H9 (cell line): ENCODE measurements at regions not wholly inside any gene's neighbourhood (a gene's known extent, or its start where the extent isn't known, plus 50 kb on each side); places are given as distances from the start of the nearest gene placed in this dataset.
A peak's percentile ranks its signal among the peaks of the same experiment; 100 is the strongest.

ENCODE experiments used
- DNase-seq: peaks from one replicate; pipeline ENCODE4 v3.0.0-alpha.2; 2017
- H2AFZ ChIP-seq: one replicate; pipeline ENCODE4 v1.6.1; 2013; ENCODE audit warnings: mild to moderate bottlenecking, low read length, control low read depth, moderate library complexity
- H2AK5ac ChIP-seq: 2 replicates; pipeline ENCODE4 v1.6.1; 2013; ENCODE audit warnings: low read length, control low read depth, mixed read lengths; ENCODE audit not compliant: insufficient read length
- H2BK120ac ChIP-seq: one replicate; pipeline ENCODE4 v1.6.1; 2013; ENCODE audit warnings: low read depth, mild to moderate bottlenecking, low read length, control low read depth, inconsistent platforms; ENCODE audit not compliant: poor library complexity, severe bottlenecking
- H2BK12ac ChIP-seq: 2 replicates; pipeline ENCODE4 v1.6.1; 2013; ENCODE audit warnings: low read length, control low read depth, mixed read lengths, low read depth; ENCODE audit not compliant: insufficient read length
- H2BK15ac ChIP-seq: 2 replicates; pipeline ENCODE4 v1.6.1; 2013; ENCODE audit warnings: low read depth, low read length, control low read depth
- H2BK20ac ChIP-seq: one replicate; pipeline ENCODE4 v1.6.1; 2013; ENCODE audit warnings: low read depth, mild to moderate bottlenecking, low read length, control low read depth, inconsistent platforms; ENCODE audit not compliant: poor library complexity, severe bottlenecking
- H2BK5ac ChIP-seq: 2 replicates; pipeline ENCODE4 v1.6.1; 2013; ENCODE audit warnings: low read length, control low read depth, mixed read lengths; ENCODE audit not compliant: insufficient read length
- H3K14ac ChIP-seq: 2 replicates; pipeline ENCODE4 v1.6.1; 2013; ENCODE audit warnings: low read length, control low read depth; ENCODE audit not compliant: insufficient read depth
- H3K18ac ChIP-seq: 2 replicates; pipeline ENCODE4 v1.6.1; 2013; ENCODE audit warnings: low read depth, mild to moderate bottlenecking, mixed read lengths, low read length, control low read depth; ENCODE audit not compliant: insufficient read length
- H3K23ac ChIP-seq: 2 replicates; pipeline ENCODE4 v1.6.1; 2013; ENCODE audit warnings: low read length, control low read depth, mixed read lengths, low read depth; ENCODE audit not compliant: insufficient read length
- H3K23me2 ChIP-seq: 2 replicates; pipeline ENCODE4 v1.6.1; 2013; ENCODE audit warnings: low read depth, mild to moderate bottlenecking, mixed read lengths, low read length, control low read depth; ENCODE audit not compliant: insufficient read length, poor library complexity, severe bottlenecking
- H3K27ac ChIP-seq: 2 replicates; pipeline ENCODE4 v1.5.1; 2013; ENCODE audit warnings: low read length, control low read depth, mixed read lengths, low read depth; ENCODE audit not compliant: insufficient read length
- H3K27me3 ChIP-seq: 2 replicates; pipeline ENCODE4 v1.6.1; 2013; ENCODE audit warnings: low read length, control low read depth, inconsistent platforms; ENCODE audit not compliant: insufficient read depth
- H3K4ac ChIP-seq: 2 replicates; pipeline ENCODE4 v1.6.1; 2013; ENCODE audit warnings: low read depth, mild to moderate bottlenecking, control low read depth, inconsistent platforms, low read length, moderate library complexity
- H3K4me1 ChIP-seq: 2 replicates; pipeline ENCODE4 v1.6.1; 2013; ENCODE audit warnings: low read length, control low read depth, inconsistent platforms; ENCODE audit not compliant: insufficient read depth
- H3K4me2 ChIP-seq: 2 replicates; pipeline ENCODE4 v1.6.1; 2013; ENCODE audit warnings: low read length, control low read depth, mixed read lengths; ENCODE audit not compliant: insufficient read length, insufficient read depth
- H3K56ac ChIP-seq: 2 replicates; pipeline ENCODE4 v1.6.1; 2013; ENCODE audit warnings: low read depth, mild to moderate bottlenecking, mixed read lengths, low read length, control low read depth; ENCODE audit not compliant: insufficient read length
- H3K79me1 ChIP-seq: 2 replicates; pipeline ENCODE4 v1.6.1; 2013; ENCODE audit warnings: low read depth, mild to moderate bottlenecking, moderate library complexity, low read length, control low read depth, inconsistent platforms; ENCODE audit not compliant: insufficient read depth, poor library complexity, severe bottlenecking
- H3K79me2 ChIP-seq: 2 replicates; pipeline ENCODE4 v1.6.1; 2013; ENCODE audit warnings: low read length, control low read depth, inconsistent platforms; ENCODE audit not compliant: insufficient read depth
- H3K9ac ChIP-seq: 2 replicates; pipeline ENCODE4 v1.6.1; 2013; ENCODE audit warnings: low read length, control low read depth, mixed read lengths; ENCODE audit not compliant: insufficient read length; ENCODE audit errors: extremely low read depth
- H3K9me3 ChIP-seq: one replicate; pipeline ENCODE4 v1.6.1; 2013; ENCODE audit warnings: low read depth, low read length, inconsistent platforms; ENCODE audit not compliant: control insufficient read depth
- H3T11ph ChIP-seq: one replicate; pipeline ENCODE4 v1.6.1; 2013; ENCODE audit warnings: mild to moderate bottlenecking, low read length, control low read depth, inconsistent platforms
- H4K20me1 ChIP-seq: one replicate; pipeline ENCODE4 v1.6.1; 2013; ENCODE audit not compliant: control insufficient read depth, insufficient read length, insufficient read depth
- H4K5ac ChIP-seq: 2 replicates; pipeline ENCODE4 v1.6.1; 2013; ENCODE audit warnings: low read depth, mild to moderate bottlenecking, mixed read lengths, low read length, control low read depth; ENCODE audit not compliant: insufficient read length
- H4K8ac ChIP-seq: replicated peaks from 2 replicates; pipeline ENCODE4 v1.6.1; 2013; ENCODE audit warnings: low read length, control low read depth, mixed read lengths, low read depth; ENCODE audit not compliant: insufficient read length
- H4K91ac ChIP-seq: 2 replicates; pipeline ENCODE4 v1.6.1; 2013; ENCODE audit warnings: low read depth, mild to moderate bottlenecking, moderate library complexity, mixed read lengths, low read length, control low read depth; ENCODE audit not compliant: insufficient read length
- H3K27ac Mint-ChIP-seq, 3 experiments: 2 replicates in 2 of 3; 3 replicates in 1 of 3; pipeline ENCODE4 v1.8.0; 2020 to 2021; ENCODE audit warnings: mixed read lengths in 3 of 3, mild to moderate bottlenecking in 1 of 3, moderate library complexity in 1 of 3
- H3K27me3 Mint-ChIP-seq: 2 replicates; pipeline ENCODE4 v1.8.0; 2021; ENCODE audit warnings: low read depth, mild to moderate bottlenecking, moderate library complexity, mixed read lengths
- H3K36me3 Mint-ChIP-seq, 3 experiments: 2 replicates in 2 of 3; 3 replicates in 1 of 3; pipeline ENCODE4 v1.8.0; 2020 to 2021; ENCODE audit warnings: low read depth in 3 of 3, mixed read lengths in 3 of 3; ENCODE audit not compliant: insufficient read depth in 1 of 3
- H3K4me1 Mint-ChIP-seq, 2 experiments: 2 replicates each; pipeline ENCODE4 v1.8.0; 2020; ENCODE audit warnings: mixed read lengths in 2 of 2
- H3K4me3 Mint-ChIP-seq, 2 experiments: 2 replicates in 1 of 2; 3 replicates in 1 of 2; pipeline ENCODE4 v1.8.0; 2020 to 2021; ENCODE audit warnings: mild to moderate bottlenecking in 2 of 2, mixed read lengths in 2 of 2, moderate library complexity in 1 of 2
- H3K9me3 Mint-ChIP-seq, 2 experiments: 2 replicates in 1 of 2; 3 replicates in 1 of 2; pipeline ENCODE4 v1.8.0; 2020; ENCODE audit warnings: mild to moderate bottlenecking in 2 of 2, mixed read lengths in 2 of 2, moderate library complexity in 1 of 2
- CTCF ChIP-seq: fragments of 200-600 bp; sonication (generic); conservative IDR thresholded peaks from 3 replicates; pipeline ENCODE4 v1.8.0; 2021; ENCODE audit warnings: antibody characterized with exemption, mild to moderate bottlenecking
- WGBS: extraction: QIAGEN DNeasy Blood & Tissue Kit; methylation state at CpG from one replicate; pipeline ENCODE4 v1.1.7; 2013; ENCODE audit warnings: missing lambda C conversion rate, low lambda C conversion rate, mixed read lengths; ENCODE audit not compliant: insufficient read length; ENCODE audit errors: extremely low coverage; 5-methylcytosine and 5-hydroxymethylcytosine counted together

- H3K14ac ChIP-seq, result peak overlapping the region; percentile 84; the same call in 1 of the 2 replicates
- no peaks in the 10 kb centered on the region for H3K27me3 ChIP-seq
- no peak overlapping the region for H2AK5ac ChIP-seq
- no peaks in the 10 kb centered on the region for H4K20me1 ChIP-seq
- no peak overlapping the region for H4K5ac ChIP-seq
- H3K18ac ChIP-seq, result peak overlapping the region; percentile 13
- H3K36me3 Mint-ChIP-seq, result peaks cover 0 to 2% (median 0%) of the 10 kb centered on the region in 3 experiments; a peak in 1 of 7 replicates
- peak overlapping the region in 2 of 3 experiments; percentile 14 to 65; a peak in 4 of 7 replicates for H3K27ac Mint-ChIP-seq
- no peak overlapping the region for H4K91ac ChIP-seq
- TF ChIP-seq CTCF, result no peak
- no peak overlapping the region for H2BK5ac ChIP-seq
- peaks cover 7 to 10% of the 10 kb centered on the region in 2 experiments for H3K4me1 Mint-ChIP-seq
- H2BK15ac ChIP-seq, result no peak overlapping the region
- no peak overlapping the region for H3K56ac ChIP-seq
- no peak overlapping the region for H2AFZ ChIP-seq
- no peaks in the 10 kb centered on the region for H3K23me2 ChIP-seq
- H3T11ph ChIP-seq, result no peak overlapping the region
- H2BK12ac ChIP-seq, result no peak overlapping the region
- H3K4ac ChIP-seq, result no peak overlapping the region
- H3K9me3 ChIP-seq, result no peaks in the 10 kb centered on the region
- H3K27me3 Mint-ChIP-seq, result peaks cover 16% of the 10 kb centered on the region
- H3K23ac ChIP-seq, result no peak overlapping the region
- H3K4me2 ChIP-seq, result peak overlapping the region; percentile 75
- H3K4me3 Mint-ChIP-seq, result peak overlapping the region; percentile 78 to 86
- H2BK120ac ChIP-seq, result no peak overlapping the region
- H3K9me3 Mint-ChIP-seq, result no peaks in the 10 kb centered on the region; a peak in 1 of 5 replicates
- H2BK20ac ChIP-seq, result no peak overlapping the region
- no peak overlapping the region for H3K27ac ChIP-seq
- peak overlapping the region; percentile 46 for H3K9ac ChIP-seq
- H3K4me1 ChIP-seq, result no peaks in the 10 kb centered on the region
- no peak overlapping the region for H4K8ac ChIP-seq
- no peaks in the 10 kb centered on the region for H3K79me2 ChIP-seq
- peak; percentile 68 for DNase-seq
- WGBS, result no CpG with 5 or more reads among the region's 22 CpGs
- H3K79me1 ChIP-seq, result no peaks in the 10 kb centered on the region
Measured at GRCh38 chr10:31602541-31603234, 283.7 kb downstream of the ZEB1 start.
